Heart left ventricle (tissue), 16 donors: ENCODE measurements at regions not wholly inside any gene's neighbourhood (a gene's known extent, or its start where the extent isn't known, plus 50 kb on each side); places are given as distances from the start of the nearest gene placed in this dataset.

Experiments
- ATAC-seq, 4 donors: fragments of 200-7000 bp; cut with Tn5 transposase; one replicate each; pipeline ENCODE4 v1.9.1; 2020 to 2022; ENCODE audit warnings: moderate library complexity in 4 of 4, mild to moderate bottlenecking in 3 of 4, moderate number of reproducible peaks in 1 of 4
- DNase-seq, 5 donors: peaks; one replicate each; pipeline ENCODE4 v3.0.0-alpha.2; 2020
- H3K27ac ChIP-seq, 12 donors: fragments of 200-600 bp; sonication (generic) in 4 of 12; one replicate each; pipeline versions ENCODE4 v1.5.0 to v1.8.0; 2016 to 2022; ENCODE audit warnings: mild to moderate bottlenecking in 2 of 12
- H3K27me3 ChIP-seq, 9 donors: fragments of 200-600 bp; sonication (generic) in 2 of 9; one replicate each; pipeline versions ENCODE4 v1.5.1 to v1.8.0; 2016 to 2022; ENCODE audit warnings: mild to moderate bottlenecking in 3 of 9
- H3K36me3 ChIP-seq, 9 donors: fragments of 200-600 bp; sonication (generic) in 2 of 9; one replicate each; pipeline versions ENCODE4 v1.5.0 to v1.8.0; 2018 to 2022; ENCODE audit warnings: mild to moderate bottlenecking in 2 of 9
- H3K4me1 ChIP-seq, 12 donors: fragments of 200-600 bp; sonication (generic) in 4 of 12; one replicate each; pipeline versions ENCODE4 v1.5.0 to v1.8.0; 2016 to 2022; ENCODE audit warnings: mild to moderate bottlenecking in 3 of 12
- H3K4me3 ChIP-seq, 12 donors: fragments of 200-600 bp; sonication (generic) in 4 of 12; one replicate each; pipeline versions ENCODE4 v1.5.0 to v1.8.0; 2017 to 2022; ENCODE audit warnings: mild to moderate bottlenecking in 9 of 12, moderate library complexity in 4 of 12
- H3K9me3 ChIP-seq, 12 donors: fragments of 200-600 bp; sonication (generic) in 4 of 12; one replicate each; pipeline versions ENCODE4 v1.5.0 to v1.8.0; 2016 to 2022; ENCODE audit warnings: mild to moderate bottlenecking in 1 of 12
- POLR2A ChIP-seq, 2 donors: fragments of 450-650 bp; IDR thresholded peaks; one replicate each; pipeline ENCODE4 v1.6.1; 2017; ENCODE audit warnings: antibody characterized with exemption in 2 of 2, mild to moderate bottlenecking in 2 of 2, moderate library complexity in 2 of 2
- WGBS, 4 donors: extraction: QIAGEN DNeasy Blood & Tissue Kit in 2 of 4; methylation state at CpG; one replicate each; pipeline versions ENCODE4 v1.1.5 to v1.1.7; 2013 to 2018; 5-methylcytosine and 5-hydroxymethylcytosine counted together
- intact Hi-C, 10 donors: fragments of 100-400 bp; cut with DNase I; formaldehyde crosslinking; loops; one replicate each; pipeline versions ENCODE4 v1.11.1 to v1.14.2; 2022
- TF ChIP-seq, protein P1 (sequence below), 12 donors: fragments of 200-600 bp; sonication (generic) in 4 of 12; IDR thresholded peaks; one replicate each; pipeline versions ENCODE4 v1.5.0 to v1.8.0; 2018 to 2022; ENCODE audit warnings: antibody characterized with exemption in 12 of 12, mild to moderate bottlenecking in 5 of 12
- donor health status: ischemic (EF 13 %, LVEDD 7.1; RV severe dilation, severe dysfunction).
- donor health status: healthy with polysubstance abuse.
- donor health status: DM: no; HTN: yes; CAD: no.
- donor health status: DM: no; HTN: no; CAD: no.
- donor health status: ischemic (EF 25% LVEDD 6.9; RV normal size, moderate dysfunction).
- donor health status: ischemic (EF 25% LVEDD 5.7; RV mildly dilated, moderate dysfunction).
- donor health status: healthy.
- donor health status: DM: yes; HTN: yes; CAD: no.
- donor health status: ischemic (EF 35%, LVEDD 5.7; RV mildly dilated, moderate dysfunction).
- donor health status: nonischemic (EF 11% LVEDD 7.7; RV severe dilation, severe dysfunction).
- donor health status: DM: yes; HTN: yes; CAD: no.
- donor health status: PGD.
- donor health status: ischemic (EF 29% LVEDD 5.4; RV normal size, mild dysfunction).
- donor health status: nonischemic (EF 23%, LVEDD 6.1; RV moderate dilation, normal function).

DNA sequence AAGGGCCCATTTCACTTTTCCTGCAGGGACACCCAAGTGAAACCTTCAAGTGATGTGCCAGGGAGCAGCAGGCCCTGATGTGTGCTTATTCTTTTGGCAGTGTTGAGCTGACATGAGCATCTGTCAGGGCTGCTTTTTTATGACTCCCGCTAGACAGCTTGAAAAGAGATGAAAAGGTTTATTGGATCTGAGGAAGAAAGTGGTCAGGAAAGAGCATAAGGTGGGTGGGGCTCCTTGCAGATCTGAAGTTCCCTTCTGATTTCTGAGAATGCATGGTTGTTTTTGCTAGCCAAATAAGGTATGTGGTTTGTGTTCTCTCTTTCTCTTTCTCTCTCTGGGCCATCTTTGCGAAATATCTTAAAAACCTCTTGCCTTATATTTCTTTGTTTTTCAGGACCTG, 316.1 kb downstream of the DMRT2 start:
- Histone ChIP-seq H3K27ac (no peak overlapping the region), H3K9me3 (no peaks in the 10 kb centered on the region), H3K4me1 (no peaks in the 10 kb centered on the region), H3K4me3 (no peak overlapping the region), H3K36me3 (no peaks in the 10 kb centered on the region), H3K27me3 (no peaks in the 10 kb centered on the region)
- TF ChIP-seq, protein P1, sequence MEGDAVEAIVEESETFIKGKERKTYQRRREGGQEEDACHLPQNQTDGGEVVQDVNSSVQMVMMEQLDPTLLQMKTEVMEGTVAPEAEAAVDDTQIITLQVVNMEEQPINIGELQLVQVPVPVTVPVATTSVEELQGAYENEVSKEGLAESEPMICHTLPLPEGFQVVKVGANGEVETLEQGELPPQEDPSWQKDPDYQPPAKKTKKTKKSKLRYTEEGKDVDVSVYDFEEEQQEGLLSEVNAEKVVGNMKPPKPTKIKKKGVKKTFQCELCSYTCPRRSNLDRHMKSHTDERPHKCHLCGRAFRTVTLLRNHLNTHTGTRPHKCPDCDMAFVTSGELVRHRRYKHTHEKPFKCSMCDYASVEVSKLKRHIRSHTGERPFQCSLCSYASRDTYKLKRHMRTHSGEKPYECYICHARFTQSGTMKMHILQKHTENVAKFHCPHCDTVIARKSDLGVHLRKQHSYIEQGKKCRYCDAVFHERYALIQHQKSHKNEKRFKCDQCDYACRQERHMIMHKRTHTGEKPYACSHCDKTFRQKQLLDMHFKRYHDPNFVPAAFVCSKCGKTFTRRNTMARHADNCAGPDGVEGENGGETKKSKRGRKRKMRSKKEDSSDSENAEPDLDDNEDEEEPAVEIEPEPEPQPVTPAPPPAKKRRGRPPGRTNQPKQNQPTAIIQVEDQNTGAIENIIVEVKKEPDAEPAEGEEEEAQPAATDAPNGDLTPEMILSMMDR (IDR thresholded peaks at IDR 0.05), result no peak
- no peak for TF ChIP-seq POLR2A (IDR thresholded peaks at IDR 0.05)
- WGBS, 4 donors, result 80 to 93% (median 87%) methylated on average over 2 of the region's 2 CpGs
- intact Hi-C loops, result no loop called here
- no peak for ATAC-seq
- DNase-seq, result no peak

DNA sequence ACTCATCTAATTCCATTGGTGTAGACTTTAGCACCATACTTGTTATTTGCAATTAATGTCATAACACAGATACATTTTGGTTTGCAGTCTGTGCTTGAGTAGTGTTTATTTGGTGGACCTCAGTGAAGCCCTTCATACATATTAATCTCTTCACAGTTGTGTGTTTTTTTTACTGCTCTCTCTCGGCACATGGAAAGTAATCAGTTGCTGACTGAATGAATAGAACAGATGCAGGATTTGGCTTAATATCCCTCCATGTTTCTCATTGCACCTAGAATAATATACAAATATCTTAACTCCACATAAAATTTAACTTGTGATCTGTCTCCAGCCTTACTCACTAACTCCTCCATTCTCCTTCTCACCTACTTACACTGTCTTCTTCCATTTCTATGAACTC, 319.1 kb downstream of the DMRT2 start:
- TF ChIP-seq POLR2A (IDR thresholded peaks at IDR 0.05), result no peak
- TF ChIP-seq, protein P1 (IDR thresholded peaks at IDR 0.05), result no peak
- Histone ChIP-seq H3K4me3 (no peak overlapping the region), H3K27ac (no peak overlapping the region), H3K36me3 (no peaks in the 10 kb centered on the region), H3K27me3 (no peaks in the 10 kb centered on the region), H3K9me3 (no peaks in the 10 kb centered on the region), H3K4me1 (no peaks in the 10 kb centered on the region)
- WGBS, 4 donors, result 79 to 96% (median 82%) methylated on average over 1 of the region's 1 CpG
- DNase-seq (no peak), ATAC-seq (no peak)
- intact Hi-C loops, result no loop called here

DNA sequence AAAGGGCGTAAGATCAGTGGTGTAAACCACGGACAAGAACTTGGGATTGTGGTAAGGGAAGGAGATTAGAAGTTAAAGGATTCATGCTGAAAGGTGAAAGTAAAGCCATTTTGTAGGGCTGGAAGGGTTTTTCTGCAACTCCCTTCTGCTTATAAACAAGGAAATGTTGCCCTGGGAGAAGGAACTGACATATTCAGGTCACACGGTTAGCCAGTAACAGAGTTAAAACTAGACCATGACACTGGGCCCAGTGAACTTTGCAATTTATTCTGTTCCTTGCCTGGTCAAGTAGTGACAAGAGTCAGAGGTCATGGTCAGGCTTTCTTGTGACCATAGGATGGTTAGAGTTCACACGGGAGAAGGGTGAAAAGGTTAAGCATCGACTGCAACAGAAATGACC, 323.3 kb downstream of the DMRT2 start:
- H3K4me1 ChIP-seq, result no peaks in the 10 kb centered on the region
- no peak for DNase-seq
- no peaks in the 10 kb centered on the region for H3K9me3 ChIP-seq
- intact Hi-C loops, result no loop called here
- H3K27me3 ChIP-seq, result no peaks in the 10 kb centered on the region
- TF ChIP-seq, protein P1 (IDR thresholded peaks at IDR 0.05), result no peak
- no peak for TF ChIP-seq POLR2A (IDR thresholded peaks at IDR 0.05)
- WGBS, 4 donors, result 68 to 80% (median 75%) methylated on average over 5 of the region's 5 CpGs
- H3K36me3 ChIP-seq, result no peaks in the 10 kb centered on the region
- no peak overlapping the region for H3K27ac ChIP-seq
- H3K4me3 ChIP-seq, result no peak overlapping the region
- no peak for ATAC-seq

DNA sequence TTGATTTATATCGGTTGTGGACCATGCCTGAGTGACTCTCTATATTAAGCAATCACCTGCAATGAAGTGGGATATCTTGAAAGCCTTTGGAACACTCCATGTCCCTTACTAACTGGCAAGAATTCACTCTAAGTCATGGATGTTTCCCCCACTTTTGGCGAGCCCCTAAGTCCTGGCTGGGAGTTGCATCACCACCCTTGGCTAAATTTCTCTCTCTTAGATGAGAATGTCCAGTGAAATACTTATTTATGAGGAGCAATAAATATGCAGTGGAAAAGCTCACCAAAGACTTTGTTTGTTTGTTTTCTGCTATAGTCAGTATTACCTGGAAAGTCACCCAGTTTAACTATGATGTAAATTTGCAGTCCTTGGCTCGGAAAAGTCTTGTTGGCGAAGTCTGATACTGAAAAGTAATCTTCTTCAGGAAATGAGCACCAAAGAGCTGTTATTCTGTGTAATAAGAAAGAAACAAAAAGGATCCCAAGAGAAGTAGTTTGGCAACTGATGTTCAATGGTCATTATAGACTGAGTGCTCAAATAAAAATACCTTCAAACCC, 333.8 kb downstream of the DMRT2 start:
- no peaks in the 10 kb centered on the region for H3K4me1 ChIP-seq
- no peak overlapping the region for H3K4me3 ChIP-seq
- no peaks in the 10 kb centered on the region for H3K9me3 ChIP-seq
- no peak overlapping the region for H3K27ac ChIP-seq
- 46 to 64% (median 53%) methylated on average over 4 of the region's 4 CpGs for WGBS, 4 donors
- intact Hi-C loops, result no loop called here
- no peaks in the 10 kb centered on the region for H3K27me3 ChIP-seq
- no peak for TF ChIP-seq POLR2A (IDR thresholded peaks at IDR 0.05)
- TF ChIP-seq, protein P1 (IDR thresholded peaks at IDR 0.05), result no peak
- ATAC-seq (no peak), DNase-seq (no peak)
- H3K36me3 ChIP-seq, result no peaks in the 10 kb centered on the region
